K562 (cell line): ENCODE measurements at regions not wholly inside any gene's neighbourhood (a gene's known extent, or its start where the extent isn't known, plus 50 kb on each side); places are given as distances from the start of the nearest gene placed in this dataset.

Source experiments
- ATAC-seq: fragments of 200-7000 bp; cut with Tn5 transposase; 3 replicates; pipeline ENCODE4 v1.9.1; 2020; ENCODE audit warnings: moderate library complexity
- BruUV-seq: library from RNA; stranded (reverse); fragments of 400-500 nt; replicated peaks from 2 replicates; lab custom pipeline; 2021; lab: Mats Ljungman, UMichigan
- CTCF ChIA-PET: fragments of 300-600 bp; formaldehyde crosslinking; extraction: SDS; loops from one replicate; lab custom pipeline; 2021; ENCODE audit warnings: low intra/inter-chr PET ratio; lab: Yijun Ruan, JAX
- POLR2A ChIA-PET: fragments of 300-600, 350-650 bp; sonication (Branson Sonifier 250); formaldehyde crosslinking; extraction: SDS; loops from one replicate; lab custom pipeline; 2021; ENCODE audit warnings: antibody characterized with exemption, inconsistent platforms; lab: Yijun Ruan, JAX
- DNase-seq, 4 experiments: peaks; one replicate each; pipeline versions ENCODE4 v3.0.0 to v3.0.0-alpha.2; 2011 to 2018; ENCODE audit warnings: low spot score in 3 of 4, mixed read lengths in 3 of 4; ENCODE audit errors: extremely low read depth in 1 of 4
- FAIRE-seq: peaks from 2 replicates; lab custom pipeline; 2011; peaks lifted over from hg19 to GRCh38; lab: Jason Lieb, UNC
- H2AFZ ChIP-seq: 2 replicates; pipeline ENCODE4 v1.6.0; 2011; ENCODE audit warnings: low read depth, low read length, control low read depth, inconsistent platforms
- H3K27ac ChIP-seq: fragments of 200-600 bp; 3 replicates; pipeline ENCODE4 v1.8.0; 2011; ENCODE audit warnings: low read depth, mild to moderate bottlenecking, control low read depth, inconsistent platforms, low read length, moderate library complexity, mixed read lengths; ENCODE audit errors: extremely low read depth
- H3K27me3 ChIP-seq, 2 experiments: fragments of 300-600 bp in 1 of 2; 2 replicates in 1 of 2; 3 replicates in 1 of 2; pipeline versions ENCODE4 v1.6.0 to v1.8.0; 2011; ENCODE audit warnings: inconsistent platforms in 2 of 2, low read length in 2 of 2, mild to moderate bottlenecking in 1 of 2, mixed read lengths in 1 of 2, moderate library complexity in 1 of 2; ENCODE audit not compliant: control insufficient read depth in 2 of 2, insufficient read depth in 2 of 2
- H3K36me3 ChIP-seq: fragments of 300-600 bp; 3 replicates; pipeline ENCODE4 v1.8.0; 2011; ENCODE audit warnings: mild to moderate bottlenecking, low read length, inconsistent platforms; ENCODE audit not compliant: control insufficient read depth, insufficient read depth
- H3K4me1 ChIP-seq, 2 experiments: fragments of 200-600 bp in 1 of 2; replicated peaks in 1 of 2; 2 replicates in 1 of 2; 3 replicates in 1 of 2; pipeline versions ENCODE4 v1.5.1 to v1.8.0; 2011; ENCODE audit warnings: inconsistent platforms in 2 of 2, low read length in 2 of 2, mild to moderate bottlenecking in 1 of 2, mixed read lengths in 1 of 2, moderate library complexity in 1 of 2; ENCODE audit not compliant: control insufficient read depth in 2 of 2, insufficient read depth in 2 of 2
- H3K4me2 ChIP-seq: 2 replicates; pipeline ENCODE4 v1.6.1; 2011; ENCODE audit warnings: low read length, control low read depth, inconsistent platforms, mixed read lengths; ENCODE audit not compliant: insufficient read depth
- H3K4me3 ChIP-seq: fragments of 200-600 bp; sonication (generic), shearing (Covaris generic); 2 replicates; pipeline ENCODE4 v1.5.1; 2016; ENCODE audit warnings: control low read depth, inconsistent platforms
- H3K79me2 ChIP-seq: fragments of 200-600 bp; 3 replicates; pipeline ENCODE4 v1.8.0; 2011; ENCODE audit warnings: low read length, inconsistent platforms; ENCODE audit not compliant: control insufficient read depth, insufficient read depth
- H3K9ac ChIP-seq, 2 experiments: 2 replicates each; pipeline versions ENCODE4 v1.6.0 to v1.6.1; 2011; ENCODE audit warnings: low read depth in 2 of 2, low read length in 2 of 2, control low read depth in 1 of 2, inconsistent platforms in 1 of 2, mild to moderate bottlenecking in 1 of 2, mixed read lengths in 1 of 2; ENCODE audit not compliant: insufficient read depth in 1 of 2
- H3K9me1 ChIP-seq: one replicate; pipeline ENCODE4 v1.6.0; 2011; ENCODE audit warnings: inconsistent platforms, mild to moderate bottlenecking, low read length, moderate library complexity; ENCODE audit not compliant: control insufficient read depth, insufficient read depth
- H3K9me3 ChIP-seq: replicated peaks from 2 replicates; pipeline ENCODE4 v1.5.1; 2011; ENCODE audit warnings: low read depth, low read length, inconsistent platforms; ENCODE audit not compliant: control insufficient read depth, insufficient read depth
- H4K20me1 ChIP-seq: replicated peaks from 2 replicates; pipeline ENCODE4 v1.6.1; 2011; ENCODE audit warnings: low read length, inconsistent platforms, mixed read lengths; ENCODE audit not compliant: control insufficient read depth, insufficient read depth
- BDP1 ChIP-seq: IDR thresholded peaks from 3 replicates; pipeline ENCODE4 v1.6.1; 2011; ENCODE audit not compliant: insufficient read length, insufficient read depth
- CBX3 ChIP-seq, 2 experiments: IDR thresholded peaks; 1 replicate in 1 of 2; 2 replicates in 1 of 2; pipeline ENCODE4 v1.6.1; 2012; ENCODE audit warnings: inconsistent platforms in 2 of 2, low read length in 2 of 2, borderline replicate concordance in 1 of 2, control low read depth in 1 of 2
- FOXP1 ChIP-seq: sonication (generic); formaldehyde crosslinking; IDR thresholded peaks from 2 replicates; pipeline ENCODE4 v1.8.0; 2022; ENCODE audit warnings: mild to moderate bottlenecking, missing genetic modification reagents
- HDAC6 ChIP-seq: IDR thresholded peaks from 2 replicates; pipeline ENCODE4 v1.6.1; 2012; ENCODE audit warnings: low read depth, mild to moderate bottlenecking, control low read depth, inconsistent platforms, low read length, moderate library complexity
- HLTF ChIP-seq: fragments of 450-650 bp; IDR thresholded peaks from 2 replicates; pipeline ENCODE4 v1.6.1; 2016
- MED1 ChIP-seq: sonication (generic); formaldehyde crosslinking; IDR thresholded peaks from 2 replicates; pipeline ENCODE4 v1.8.1; 2023; ENCODE audit warnings: missing genetic modification reagents, borderline replicate concordance
- PPARD ChIP-seq: fragments of 250-450 bp; sonication (Bioruptor Pico); IDR thresholded peaks from 2 replicates; pipeline ENCODE4 v1.8.0; 2022; ENCODE audit warnings: inconsistent platforms, mild to moderate bottlenecking, moderate library complexity
- RBM15 ChIP-seq: fragments of 200-400 bp; formaldehyde crosslinking; IDR thresholded peaks from 2 replicates; pipeline ENCODE4 v1.6.1; 2018; ENCODE audit warnings: mild to moderate bottlenecking, low read length, moderate library complexity; ENCODE audit not compliant: insufficient read depth
- SMARCA4 ChIP-seq: fragments of 450-650 bp; IDR thresholded peaks from 2 replicates; pipeline ENCODE4 v1.6.1; 2016
- USF1 ChIP-seq: sonication (generic); formaldehyde crosslinking; IDR thresholded peaks from 2 replicates; pipeline ENCODE4 v1.9.0; 2022; ENCODE audit warnings: mild to moderate bottlenecking, missing genetic modification reagents
- ZKSCAN3 ChIP-seq: fragments of 250-450 bp; sonication (Bioruptor Pico); IDR thresholded peaks from 2 replicates; pipeline ENCODE4 v1.4.0; 2020
- ZNF197 ChIP-seq: fragments of 200-800 bp; sonication (Bioruptor generic); IDR thresholded peaks from 2 replicates; pipeline ENCODE4 v1.6.1; 2016; ENCODE audit warnings: low read depth, missing genetic modification characterization, missing compliant biosample characterization
- WGBS: fragments of 100-300 bp; shearing (Covaris generic); methylation state at CpG from one replicate; pipeline ENCODE4 v1.1.6; 2016; ENCODE audit warnings: low coverage, mixed read lengths; ENCODE audit not compliant: insufficient coverage; ENCODE audit errors: missing lambda C conversion rate; 5-methylcytosine and 5-hydroxymethylcytosine counted together
- in situ Hi-C: fragments of 300-500 bp; cut with MboI; formaldehyde crosslinking; loops from 4 replicates; pipeline ENCODE4 v1.15.0; 2018; ENCODE audit warnings: inconsistent platforms, mixed read lengths
- intact Hi-C: fragments of 100-400 bp; cut with micrococcal nuclease; formaldehyde crosslinking; loops from 2 replicates; pipeline ENCODE4 v1.14.2; 2022

- Histone ChIP-seq H4K20me1 (no peaks in the 10 kb centered on the region), H3K9ac (no peak overlapping the region), H3K4me1 (no peaks in the 10 kb centered on the region), H3K9me3 (no peaks in the 10 kb centered on the region), H3K79me2 (no peaks in the 10 kb centered on the region), H2AFZ (no peak overlapping the region), H3K4me2 (no peak overlapping the region), H3K4me3 (no peak overlapping the region), H3K36me3 (no peaks in the 10 kb centered on the region), H3K9me1 (no peaks in the 10 kb centered on the region), H3K27me3 (no peaks in the 10 kb centered on the region), H3K27ac (no peak overlapping the region)
- DNase-seq (no peak), FAIRE-seq (no peak), ATAC-seq (no peak)
- ChIA-PET CTCF (no interaction called here), POLR2A (no interaction called here)
- WGBS, result under 1% methylated on average over 9 of the region's 9 CpGs
- intact Hi-C loops (no loop called here), in situ Hi-C loops (no loop called here)
- no TSS peak for BruUV-seq
- TF ChIP-seq SMARCA4, result no peak
- no peak for TF ChIP-seq MED1 (CRISPR knock-in tag)
- no peak for TF ChIP-seq CBX3 (IDR thresholded peaks at IDR 0.05; ENCODE audit: borderline replicate concordance in 1 of 2, low read length in 2 of 2)
- TF ChIP-seq ZNF197 (CRISPR knock-in tag), result no peak
- TF ChIP-seq RBM15, result no peak
- TF ChIP-seq BDP1, result no peak
- no peak for TF ChIP-seq USF1 (CRISPR knock-in tag)
- TF ChIP-seq FOXP1 (CRISPR knock-in tag), result no peak
- TF ChIP-seq HLTF, result no peak
- TF ChIP-seq ZKSCAN3 (CRISPR knock-in tag), result no peak
- no peak for TF ChIP-seq PPARD (CRISPR knock-in tag)
- TF ChIP-seq HDAC6, result no peak
Measured at GRCh38 chr11:25350899-25351803, 854.3 kb downstream of the LUZP2 start.
